HT1080 (cell line): ENCODE measurements at regions not wholly inside any gene's neighbourhood (a gene's known extent, or its start where the extent isn't known, plus 50 kb on each side); places are given as distances from the start of the nearest gene placed in this dataset.
"Not testable (repeated sequence)": the region's sequence is repeated elsewhere in the genome, so short reads cannot be mapped to it uniquely, and the experiment has no call there.

Experiments used
- DNase-seq: peaks from one replicate; pipeline ENCODE4 v3.0.0-alpha.2; 2015; ENCODE audit warnings: low read depth

DNA sequence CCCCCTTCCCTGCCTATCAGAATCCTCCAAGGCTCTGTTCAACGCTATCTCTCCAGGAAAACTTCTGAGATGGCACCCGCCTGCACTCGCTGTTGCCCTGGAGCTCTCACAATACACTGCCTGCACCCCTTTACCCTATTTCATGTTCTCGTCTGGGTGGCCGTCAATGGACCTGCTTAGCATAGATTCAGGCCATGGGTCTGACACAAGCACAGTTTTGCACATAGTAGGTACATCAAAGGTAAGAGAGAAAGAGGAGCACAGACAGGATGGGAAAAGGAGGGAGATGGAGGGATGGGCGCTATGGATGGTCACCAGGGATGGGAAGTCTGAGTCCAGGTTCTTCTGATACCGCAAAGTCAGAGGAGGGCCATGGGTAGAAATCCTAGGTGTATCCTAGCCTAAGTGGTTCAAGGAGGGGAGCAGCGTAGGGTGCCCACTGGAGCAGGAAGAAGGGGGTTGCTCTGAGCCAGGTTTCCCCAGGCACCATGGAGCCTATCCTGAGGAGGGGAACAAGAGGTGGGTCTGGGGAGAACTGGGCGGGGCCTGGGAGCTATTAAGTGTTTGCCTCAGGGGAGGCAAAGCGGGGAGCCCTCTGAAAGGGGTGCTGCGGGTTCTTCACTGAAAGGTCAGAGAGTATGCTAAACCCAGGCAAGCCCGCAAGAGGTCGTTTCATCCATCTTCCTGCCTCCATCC, 89.3 kb downstream of the MRPL14 start:
- DNase-seq = no peak

DNA sequence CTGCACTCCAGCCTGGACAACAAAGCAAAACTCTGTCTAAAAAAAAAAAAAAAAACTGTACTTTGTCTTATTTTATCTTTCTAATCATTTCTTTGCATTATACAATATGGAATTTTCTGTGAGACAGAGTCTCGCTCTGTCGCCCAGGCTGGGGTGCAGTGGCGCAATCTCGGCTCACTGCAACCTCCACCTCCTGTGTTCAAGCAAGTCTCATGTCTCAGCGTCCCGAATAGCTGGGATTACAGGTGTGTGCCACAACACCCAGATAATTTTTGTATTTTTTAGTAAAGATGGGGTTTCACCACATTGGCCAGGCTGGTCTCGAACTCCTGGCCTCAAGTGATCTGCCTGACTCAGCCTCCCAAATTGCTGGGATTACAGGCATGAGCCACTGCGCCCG, 90.0 kb downstream of the MRPL14 start:
- not testable (repeated sequence) for DNase-seq

GRCh38 chr6:44036699-44037101, 90.6 kb downstream of the MRPL14 start:
- no peak for DNase-seq

DNA sequence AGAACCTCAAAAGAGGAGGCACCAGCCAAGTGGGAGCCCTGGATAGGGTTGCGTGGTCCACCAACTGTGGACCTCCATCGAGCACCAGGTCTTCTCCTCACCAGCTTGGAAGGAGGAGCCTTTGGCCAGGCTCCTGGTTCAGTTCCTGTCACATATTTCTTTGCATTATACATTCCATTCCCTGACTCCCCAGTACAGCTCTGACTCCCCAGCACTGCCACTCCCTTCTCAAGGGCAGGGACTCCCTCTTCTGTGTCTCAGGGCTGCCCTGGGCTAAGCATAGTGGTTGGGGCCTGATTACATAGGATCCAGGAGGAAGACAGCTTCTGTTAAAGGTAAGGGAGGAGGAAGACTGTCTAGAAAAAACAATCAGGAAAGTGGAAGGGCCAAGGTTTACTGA, 91.1 kb downstream of the MRPL14 start:
- DNase-seq = no peak

- no peak for DNase-seq
Observed at GRCh38 chr6:44035621-44036020, 91.6 kb downstream of the MRPL14 start.

GRCh38 chr6:44034931-44035345, 92.3 kb downstream of the MRPL14 start:
- DNase-seq = peak; percentile 70

- peak; percentile 88 for DNase-seq
Observed at GRCh38 chr6:44034391-44034861, 92.8 kb downstream of the MRPL14 start.

- DNase-seq = no peak
Observed at GRCh38 chr6:44030812-44031454, 96.3 kb downstream of the MRPL14 start.

DNA sequence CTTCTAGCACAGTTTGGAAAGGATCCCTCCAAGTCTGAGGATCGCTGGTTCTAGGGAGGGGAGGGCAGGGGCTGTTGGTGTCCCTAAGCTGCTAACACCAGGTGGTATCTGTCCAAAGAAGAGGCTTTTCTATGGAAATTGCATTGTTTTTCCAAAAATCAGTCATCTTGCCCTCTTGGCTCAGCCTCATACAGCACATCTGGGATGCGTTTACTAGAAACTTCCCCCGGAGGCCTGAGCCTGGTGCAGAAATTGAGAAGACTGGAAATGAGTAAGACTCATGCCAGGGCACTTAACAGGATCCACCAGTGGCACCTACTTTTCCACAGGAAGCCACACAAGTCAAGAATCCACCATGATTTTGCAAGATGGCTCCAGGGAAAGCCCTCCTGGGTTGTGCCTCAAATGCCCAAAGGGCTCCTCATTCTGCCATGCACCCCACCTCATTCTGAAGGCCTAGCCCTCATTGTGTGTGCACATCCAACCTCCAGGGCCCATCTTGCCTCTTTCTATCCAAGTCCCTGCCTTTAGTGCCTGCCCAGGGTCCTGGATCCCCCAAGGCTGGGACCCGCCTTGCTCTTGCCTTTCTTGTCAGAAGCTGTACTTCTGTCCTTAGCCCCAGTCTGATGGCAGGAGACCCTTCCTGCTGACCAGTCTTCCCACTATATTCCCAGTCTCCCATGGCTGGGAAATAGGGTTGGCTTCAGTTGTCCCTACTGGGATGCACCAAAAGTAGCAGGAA, 97.6 kb downstream of the MRPL14 start:
- no peak for DNase-seq

DNA sequence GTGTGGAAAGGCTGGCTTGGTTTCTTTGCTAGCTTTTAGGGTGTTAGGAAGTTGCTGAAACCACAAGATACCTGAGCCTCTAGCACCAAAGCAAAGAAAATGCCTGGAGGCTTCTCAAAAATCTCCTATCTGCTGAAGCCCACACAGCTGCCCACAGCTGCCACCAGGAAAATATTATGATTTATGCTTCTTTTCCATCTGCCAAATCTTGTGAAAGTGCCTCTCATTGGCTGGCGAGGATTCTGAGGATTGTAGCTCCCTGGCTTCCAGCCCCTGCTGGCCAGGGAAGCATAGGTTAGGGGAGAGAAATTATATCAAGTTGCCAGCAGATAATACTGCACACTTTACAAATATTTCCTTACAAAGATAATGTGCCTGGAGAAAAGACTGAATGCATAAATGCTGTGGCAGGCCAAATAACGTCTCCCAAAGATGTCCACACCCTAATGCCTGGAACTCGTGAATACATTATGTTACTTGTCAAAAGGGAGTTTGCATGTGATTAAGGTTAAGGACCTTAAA, 98.4 kb downstream of the MRPL14 start:
- no peak for DNase-seq

DNA sequence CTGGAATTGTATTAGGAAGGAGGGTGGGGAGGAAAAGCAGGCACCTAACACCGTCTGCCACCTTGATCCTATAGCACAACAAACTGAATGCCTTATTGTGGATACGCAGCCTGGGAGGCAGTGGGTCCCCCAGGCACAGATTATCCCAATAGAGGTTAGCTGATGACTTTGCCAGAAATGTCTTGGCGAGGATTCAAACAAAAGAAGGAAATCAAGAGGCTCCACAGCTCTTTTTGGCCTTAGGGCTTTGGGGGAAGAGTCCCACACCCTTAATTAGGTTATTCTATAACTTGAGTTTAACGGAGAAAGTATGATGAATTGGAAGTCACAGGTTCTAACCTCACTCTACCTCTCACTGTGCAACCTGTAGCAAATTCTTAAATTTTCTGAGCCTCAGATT, 102.0 kb downstream of the MRPL14 start:
- DNase-seq = no peak

DNA sequence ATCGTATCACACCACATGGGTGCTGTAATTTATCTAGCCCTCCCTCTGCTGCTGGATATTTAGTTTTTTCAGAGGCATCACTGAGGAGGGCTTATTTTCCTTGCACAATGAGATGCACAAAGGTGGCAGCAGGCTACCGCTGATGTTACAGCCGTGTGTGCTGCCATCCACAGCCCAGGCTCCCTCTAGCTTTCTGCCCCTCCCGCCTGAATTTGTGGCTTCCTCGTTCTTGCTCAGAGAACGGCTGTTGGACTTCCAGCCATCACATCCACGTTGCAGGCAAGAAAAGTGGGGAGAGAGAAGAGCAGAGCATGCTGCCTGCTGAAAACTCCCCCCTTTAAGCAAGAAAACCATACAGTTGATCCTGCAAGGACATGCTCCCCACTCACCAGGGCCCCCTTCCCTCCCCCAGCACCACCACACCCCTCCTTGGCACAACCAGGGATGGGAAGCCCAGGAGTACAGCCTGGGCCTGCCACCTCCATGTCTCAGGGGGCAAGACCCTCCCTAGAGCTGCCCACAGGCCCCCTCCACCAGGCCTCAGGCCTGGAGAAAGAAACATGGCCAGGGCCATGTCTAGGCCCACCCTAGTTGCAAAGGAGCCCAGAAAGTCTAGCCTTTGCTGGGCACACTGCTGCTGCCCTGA, 102.6 kb downstream of the MRPL14 start:
- no peak for DNase-seq

- no peak for DNase-seq
Observed at GRCh38 chr6:44023586-44024454, 103.4 kb downstream of the MRPL14 start.

- no peak for DNase-seq
Observed at GRCh38 chr6:44022671-44023352, 104.4 kb downstream of the MRPL14 start.

DNA sequence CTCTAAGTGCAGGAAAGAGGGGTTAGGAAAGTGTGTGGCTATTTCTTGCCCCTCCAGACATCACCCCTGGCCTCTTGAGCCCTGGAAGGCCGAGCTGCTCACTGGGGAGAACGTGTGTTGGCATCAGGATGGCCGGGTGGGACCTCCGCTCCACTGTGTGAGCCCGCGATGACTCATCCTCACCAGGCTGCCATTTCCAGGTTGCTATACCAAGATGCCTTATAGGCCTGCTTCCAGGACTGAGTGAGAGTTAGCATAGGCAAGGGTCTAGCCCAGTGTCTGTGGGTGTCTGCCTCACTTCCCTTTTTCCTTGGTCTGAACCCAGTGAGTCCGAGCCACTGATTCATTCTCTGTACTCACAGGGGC, 105.0 kb downstream of the MRPL14 start:
- DNase-seq = peak; percentile 82

DNA sequence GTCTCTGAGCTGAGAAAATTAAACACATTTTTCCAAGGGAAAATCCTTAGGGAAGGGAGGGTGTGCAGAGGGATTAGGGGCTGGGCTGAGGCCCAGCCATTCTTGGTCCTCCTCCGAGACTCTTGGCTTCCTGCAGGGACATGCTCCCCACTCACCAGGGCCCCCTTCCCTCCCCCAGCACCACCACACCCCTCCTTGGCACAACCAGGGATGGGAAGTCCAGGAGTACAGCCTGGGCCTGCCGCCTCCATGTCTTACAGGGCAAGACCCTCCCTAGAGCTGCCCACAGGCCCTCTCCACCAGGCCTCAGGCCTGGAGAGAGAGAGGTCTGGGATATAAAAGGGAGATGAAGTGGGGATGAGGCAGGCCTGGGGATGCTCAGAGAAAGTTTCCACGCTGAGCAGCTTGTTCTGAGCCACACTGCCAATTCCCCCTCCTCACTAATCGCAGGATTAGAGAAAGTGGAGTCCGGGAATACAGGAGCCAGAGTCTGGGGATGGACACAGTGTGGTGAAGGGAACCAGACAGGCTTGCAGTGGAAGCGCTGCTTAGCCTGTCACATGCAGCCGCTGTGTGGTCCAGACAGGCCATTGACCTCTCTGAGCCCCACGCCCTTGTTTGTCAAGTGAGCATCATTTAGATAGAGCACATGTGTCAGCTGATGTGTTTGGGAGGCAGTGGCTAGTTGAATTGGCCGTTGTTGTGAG, 105.5 kb downstream of the MRPL14 start:
- DNase-seq = no peak

DNA sequence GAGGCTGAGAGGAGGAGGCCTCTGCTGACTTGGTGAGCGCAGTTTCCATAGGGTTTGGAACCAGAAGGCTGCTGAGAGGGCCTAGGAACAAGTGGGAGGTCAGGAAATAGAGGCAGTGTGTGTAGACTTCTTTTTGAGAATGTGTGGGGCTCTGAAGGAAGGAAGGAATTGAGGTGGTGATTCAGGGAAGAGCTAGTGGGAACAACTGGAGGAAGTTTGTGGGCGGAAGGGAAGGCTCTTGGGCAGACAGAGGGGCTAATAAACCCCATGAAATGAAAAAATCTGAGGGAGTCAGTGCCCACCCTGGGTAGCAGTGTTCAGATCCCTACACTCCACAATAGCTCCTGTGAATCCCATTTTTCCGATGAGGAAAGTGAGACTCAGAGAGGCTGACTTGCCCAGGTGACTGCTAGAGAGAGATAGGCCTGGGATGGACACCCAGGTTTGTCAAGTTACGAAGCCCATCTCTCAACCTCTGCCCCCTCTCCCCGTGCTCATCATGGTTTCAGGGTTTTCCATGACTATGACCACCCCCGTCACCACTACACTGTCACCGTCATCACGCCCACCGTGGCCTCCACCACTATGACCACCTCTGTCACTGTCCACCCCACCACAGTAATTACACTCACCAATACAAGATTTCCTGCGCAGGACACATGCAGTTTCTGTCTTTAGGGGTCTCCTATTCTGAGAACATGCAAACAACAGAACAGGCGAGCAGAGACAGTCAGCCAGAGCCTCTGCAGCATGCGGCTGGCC, 106.4 kb downstream of the MRPL14 start:
- DNase-seq = no peak

DNA sequence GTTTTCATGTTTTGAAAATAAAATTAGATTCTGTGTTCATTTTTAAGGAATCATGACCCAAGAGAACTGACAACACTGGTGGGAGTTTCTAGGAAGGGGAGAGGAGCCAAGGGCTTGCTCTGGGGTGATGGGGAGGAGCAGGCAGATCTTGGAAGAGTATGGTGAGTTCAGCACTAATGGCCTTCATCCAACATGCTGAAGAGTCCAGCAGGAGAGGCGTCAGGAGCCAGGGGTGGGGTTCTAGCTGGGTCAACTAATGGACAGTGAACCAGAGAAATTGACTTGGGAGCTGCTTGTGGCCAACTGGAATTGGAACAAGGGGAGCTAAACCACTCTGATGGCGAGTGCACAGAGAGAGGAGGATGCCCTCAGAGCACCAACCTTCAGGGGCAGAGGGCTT, 107.1 kb downstream of the MRPL14 start:
- DNase-seq = no peak

- DNase-seq = not testable (repeated sequence)
Observed at GRCh38 chr6:44017307-44017706, 109.9 kb downstream of the MRPL14 start.
